ENCODE measurements at regions not wholly inside any gene's neighbourhood (a gene's known extent, or its start where the extent isn't known, plus 50 kb on each side); places are given as distances from the start of the nearest gene placed in this dataset.
"Not testable (repeated sequence)": the region's sequence is repeated elsewhere in the genome, so short reads cannot be mapped to it uniquely, and the experiment has no call there.

DNA sequence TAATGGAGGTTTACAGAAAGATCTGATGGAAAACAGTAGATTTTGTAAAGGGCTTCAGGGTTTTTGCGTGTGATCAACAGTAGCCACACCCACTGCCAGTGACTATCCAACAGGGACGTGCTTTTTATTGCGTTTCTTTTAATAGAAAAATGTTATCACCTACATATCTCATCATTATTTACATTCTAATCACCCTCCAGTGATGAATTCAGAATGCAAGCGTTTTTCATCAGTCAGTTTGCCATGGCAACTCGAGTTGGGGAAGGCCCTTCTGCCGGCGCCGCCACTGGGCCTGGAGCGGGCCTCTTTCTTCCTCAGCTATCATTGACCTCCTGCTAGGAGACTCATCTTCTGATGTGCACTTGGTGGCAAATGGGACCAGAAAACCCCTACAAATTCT lies 90.3 kb upstream of the TMTC4 start:
- H3K4me3 ChIP-seq (ENCODE audit: low read length): no peak overlapping the region
- no peak for DNase-seq (ENCODE audit: low read depth)
- TF ChIP-seq, protein P1, sequence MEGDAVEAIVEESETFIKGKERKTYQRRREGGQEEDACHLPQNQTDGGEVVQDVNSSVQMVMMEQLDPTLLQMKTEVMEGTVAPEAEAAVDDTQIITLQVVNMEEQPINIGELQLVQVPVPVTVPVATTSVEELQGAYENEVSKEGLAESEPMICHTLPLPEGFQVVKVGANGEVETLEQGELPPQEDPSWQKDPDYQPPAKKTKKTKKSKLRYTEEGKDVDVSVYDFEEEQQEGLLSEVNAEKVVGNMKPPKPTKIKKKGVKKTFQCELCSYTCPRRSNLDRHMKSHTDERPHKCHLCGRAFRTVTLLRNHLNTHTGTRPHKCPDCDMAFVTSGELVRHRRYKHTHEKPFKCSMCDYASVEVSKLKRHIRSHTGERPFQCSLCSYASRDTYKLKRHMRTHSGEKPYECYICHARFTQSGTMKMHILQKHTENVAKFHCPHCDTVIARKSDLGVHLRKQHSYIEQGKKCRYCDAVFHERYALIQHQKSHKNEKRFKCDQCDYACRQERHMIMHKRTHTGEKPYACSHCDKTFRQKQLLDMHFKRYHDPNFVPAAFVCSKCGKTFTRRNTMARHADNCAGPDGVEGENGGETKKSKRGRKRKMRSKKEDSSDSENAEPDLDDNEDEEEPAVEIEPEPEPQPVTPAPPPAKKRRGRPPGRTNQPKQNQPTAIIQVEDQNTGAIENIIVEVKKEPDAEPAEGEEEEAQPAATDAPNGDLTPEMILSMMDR (IDR thresholded peaks at IDR 0.05; ENCODE audit: insufficient read depth, low read depth, low read length, missing control alignments): no peak

DNA sequence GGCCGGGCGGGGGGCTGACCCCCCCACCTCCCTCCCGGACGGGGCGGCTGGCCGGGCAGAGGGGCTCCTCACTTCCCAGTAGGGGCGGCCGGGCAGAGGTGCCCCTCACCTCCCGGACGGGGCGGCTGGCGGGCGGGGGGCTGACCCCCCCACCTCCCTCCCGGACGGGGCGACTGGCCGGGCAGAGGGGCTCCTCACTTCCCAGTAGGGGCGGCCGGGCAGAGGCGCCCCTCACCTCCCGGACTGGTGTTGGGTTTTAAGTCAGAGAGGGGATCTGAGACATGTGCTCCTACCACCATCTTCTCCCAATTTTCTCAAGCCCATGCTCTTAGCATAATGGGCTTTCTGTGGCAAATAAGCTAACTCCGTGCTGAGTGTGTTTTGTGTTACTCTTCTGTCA lies 87.5 kb upstream of the TMTC4 start:
- H3K4me3 ChIP-seq (ENCODE audit: low read length); DNase-seq (ENCODE audit: low read depth): not testable (repeated sequence)

DNA sequence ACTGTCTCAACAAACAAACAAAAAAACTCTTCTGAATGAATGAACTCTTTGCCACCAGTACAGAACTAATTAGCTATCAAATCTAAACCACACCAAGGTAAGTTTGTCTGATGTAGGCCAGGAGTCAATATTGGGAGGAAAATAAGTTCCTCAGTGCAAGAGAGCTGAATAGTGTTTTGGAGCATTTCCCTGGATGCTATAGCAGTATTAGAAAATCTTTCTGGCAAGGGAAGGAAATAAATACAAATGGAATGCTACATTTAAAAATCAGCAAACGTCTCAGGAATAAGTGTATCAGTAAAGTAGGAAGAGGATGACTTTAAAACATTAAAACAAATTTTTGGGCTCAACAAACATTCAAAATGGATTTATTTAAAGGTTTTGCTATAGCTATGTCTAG lies 81.3 kb upstream of the TMTC4 start:
- no peak for DNase-seq (ENCODE audit: low read depth)

DNA sequence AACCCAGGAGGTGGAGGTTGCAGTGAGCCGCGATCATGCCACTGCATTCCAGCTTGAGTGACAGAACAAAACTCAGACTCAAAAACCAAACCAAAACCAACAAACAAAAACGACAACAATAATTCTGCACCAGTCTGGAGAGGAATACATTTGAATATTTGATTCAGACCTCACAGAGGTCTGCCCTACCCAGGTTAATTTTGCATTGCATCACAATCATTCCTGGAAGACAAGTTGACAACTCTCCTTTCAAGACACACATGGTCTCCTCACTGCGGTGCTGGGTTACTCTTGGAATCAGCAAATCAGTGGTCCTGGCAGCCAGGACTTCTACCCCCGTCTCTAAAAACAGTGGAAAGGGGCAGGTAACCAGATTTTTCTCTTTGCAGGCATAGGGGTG lies 79.9 kb upstream of the TMTC4 start:
- DNase-seq (ENCODE audit: low read depth): no peak
- TF ChIP-seq, protein P1 (IDR thresholded peaks at IDR 0.05; ENCODE audit: insufficient read depth, low read depth, low read length, missing control alignments): no peak
- no peak overlapping the region for H3K4me3 ChIP-seq (ENCODE audit: low read length)

More for the DNA sequence above, 81.3 kb upstream of the TMTC4 start:
- H3K4me3 ChIP-seq (ENCODE audit: low read length): no peak overlapping the region
- TF ChIP-seq, protein P1 (IDR thresholded peaks at IDR 0.05; ENCODE audit: insufficient read depth, low read depth, low read length, missing control alignments): no peak

DNA sequence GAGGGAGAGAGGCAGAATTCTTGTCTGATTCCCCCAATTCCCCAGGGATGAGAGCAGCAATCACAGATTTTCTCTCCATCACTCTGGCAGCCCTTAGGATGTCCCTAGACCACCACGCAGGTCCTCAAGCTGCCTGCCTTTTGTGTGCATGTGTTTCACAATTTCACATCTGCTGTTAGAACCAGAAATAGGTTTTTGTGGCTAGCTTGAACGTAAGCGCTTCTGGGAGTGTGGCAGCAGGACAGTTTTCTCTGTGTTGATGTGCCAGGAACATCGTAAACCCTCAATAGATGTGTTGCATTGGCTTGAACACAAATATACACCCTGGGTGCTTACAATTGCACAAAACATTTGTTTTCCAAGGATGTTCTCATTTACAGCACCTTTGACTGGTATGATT lies 78.8 kb upstream of the TMTC4 start:
- H3K4me3 ChIP-seq (ENCODE audit: low read length): no peak overlapping the region
- no peak for DNase-seq (ENCODE audit: low read depth)
- TF ChIP-seq, protein P1 (IDR thresholded peaks at IDR 0.05; ENCODE audit: insufficient read depth, low read depth, low read length, missing control alignments): no peak

DNA sequence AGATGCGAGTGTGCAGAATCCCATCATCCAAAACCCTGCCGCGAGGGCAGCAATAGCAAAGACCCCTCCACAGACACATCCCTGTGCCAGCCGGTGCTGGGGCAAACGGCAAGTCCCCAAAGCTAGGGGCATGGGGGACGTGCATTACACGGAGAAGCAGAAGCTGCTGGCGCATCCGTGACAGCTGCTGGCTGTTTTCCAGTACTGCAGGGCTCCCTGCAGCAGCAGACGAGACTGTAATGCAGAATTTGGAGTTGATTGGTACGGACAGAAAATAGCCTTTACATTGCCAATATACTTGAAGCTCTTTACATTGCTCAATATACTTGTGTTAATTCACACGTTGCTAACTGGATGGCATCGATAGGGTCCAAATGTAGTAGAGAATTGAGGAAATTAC lies 77.2 kb upstream of the TMTC4 start:
- DNase-seq (ENCODE audit: low read depth): no peak
- no peak overlapping the region for H3K4me3 ChIP-seq (ENCODE audit: low read length)
- TF ChIP-seq, protein P1 (IDR thresholded peaks at IDR 0.05; ENCODE audit: insufficient read depth, low read depth, low read length, missing control alignments): no peak

DNA sequence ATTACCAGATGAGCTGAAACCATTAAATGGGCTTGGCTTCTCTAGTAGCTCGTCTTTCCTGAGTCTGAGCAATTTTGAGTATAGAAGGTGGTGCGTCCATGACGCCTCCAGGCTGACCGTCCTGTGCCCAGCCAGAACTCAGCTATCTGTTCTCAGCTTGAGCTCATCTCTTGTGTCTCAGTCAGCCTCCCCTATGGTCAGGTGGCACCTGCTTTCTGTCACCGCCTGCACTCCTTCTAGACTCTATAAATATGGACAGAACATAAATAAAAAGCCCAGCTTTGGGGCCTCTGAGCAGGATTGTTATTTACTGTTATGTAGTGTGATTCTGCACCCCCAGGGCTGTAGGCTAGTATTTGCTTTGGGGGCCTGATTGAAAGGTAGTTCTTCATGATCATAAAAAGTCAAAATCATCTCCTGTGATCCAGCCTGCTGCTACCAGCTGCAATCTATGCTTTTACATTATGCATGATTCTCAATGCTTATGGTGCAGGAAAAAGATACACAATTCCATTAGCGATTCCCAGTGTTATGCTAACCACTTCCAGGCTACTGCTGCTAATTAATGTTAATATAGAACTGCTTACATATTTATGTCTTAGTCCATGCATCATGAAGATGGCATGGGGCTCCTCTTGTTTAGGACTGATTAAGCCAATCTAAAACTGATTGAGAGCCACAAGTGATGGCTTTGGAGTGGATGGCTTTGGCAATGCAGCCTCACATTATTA lies 72.5 kb upstream of the TMTC4 start:
- DNase-seq (ENCODE audit: low read depth): no peak
- no peak overlapping the region for H3K4me3 ChIP-seq (ENCODE audit: low read length)
- TF ChIP-seq, protein P1 (IDR thresholded peaks at IDR 0.05; ENCODE audit: insufficient read depth, low read depth, low read length, missing control alignments): no peak

Measured in epithelial cell of esophagus (primary cell).